ENCODE measurements at regions not wholly inside any gene's neighbourhood (a gene's known extent, or its start where the extent isn't known, plus 50 kb on each side); places are given as distances from the start of the nearest gene placed in this dataset.

- H3K4me2 ChIP-seq (ENCODE audit: low read depth, low read length, poor library complexity, severe bottlenecking) = no peak overlapping the region
- no peak overlapping the region for H3K27ac ChIP-seq (ENCODE audit: low read length)
- no peaks in the 10 kb centered on the region for H3K27me3 ChIP-seq (ENCODE audit: low read length)
- H3K4me3 ChIP-seq (ENCODE audit: low read length) = no peak overlapping the region
- DNase-seq = no peak
- H3K9me2 ChIP-seq (replicated peaks; ENCODE audit: insufficient read depth, low read length) = no peaks in the 10 kb centered on the region
- H3K4me1 ChIP-seq (ENCODE audit: low read length) = no peaks in the 10 kb centered on the region
- H3K9ac ChIP-seq (ENCODE audit: low read length) = no peak overlapping the region
- no peaks in the 10 kb centered on the region for H4K20me1 ChIP-seq (ENCODE audit: insufficient read depth, low read depth, low read length)
- no peak overlapping the region for H2AFZ ChIP-seq (ENCODE audit: low read length)
- H3K36me3 ChIP-seq (ENCODE audit: insufficient read depth, low read length) = no peaks in the 10 kb centered on the region
- no peaks in the 10 kb centered on the region for H3K9me3 ChIP-seq (ENCODE audit: low read length)
- no peaks in the 10 kb centered on the region for H3K79me2 ChIP-seq (ENCODE audit: low read length)
Measured at GRCh38 chr6:2503816-2504494, 246.8 kb downstream of the MYLK4 start.

DNA sequence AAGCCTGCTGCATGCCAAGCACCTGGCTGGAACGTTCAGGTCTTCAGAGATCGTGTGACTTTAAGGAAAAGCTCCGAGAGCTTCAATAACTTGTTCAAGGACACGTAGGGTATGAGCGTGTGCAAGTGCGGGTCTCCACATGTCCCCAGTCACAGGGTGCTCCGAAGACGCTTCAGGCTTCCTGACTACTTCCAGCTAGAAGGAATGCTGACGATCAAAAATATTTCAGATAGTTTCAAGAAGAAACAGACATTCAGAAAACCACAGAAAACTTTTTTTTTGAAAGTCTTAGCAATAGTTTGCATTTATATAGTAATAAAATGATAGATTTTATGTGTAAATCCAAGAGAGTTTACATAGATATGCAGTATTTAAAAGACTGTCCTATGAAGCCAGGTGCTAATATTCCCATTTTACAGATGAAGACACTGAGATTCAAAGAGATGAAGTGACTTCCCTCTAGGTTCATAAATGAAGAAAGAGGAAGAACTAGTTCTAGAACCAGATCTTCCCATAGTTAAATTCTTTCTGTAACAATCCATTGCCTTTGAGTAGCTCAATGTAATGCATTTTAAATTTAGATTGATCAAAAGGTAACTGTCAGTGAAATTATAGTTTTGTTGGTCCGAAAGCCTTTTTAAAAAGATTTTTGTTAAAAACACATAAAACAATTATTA, 247.6 kb downstream of the MYLK4 start:
- H3K4me2 ChIP-seq (ENCODE audit: low read depth, low read length, poor library complexity, severe bottlenecking) = no peak overlapping the region

DNA sequence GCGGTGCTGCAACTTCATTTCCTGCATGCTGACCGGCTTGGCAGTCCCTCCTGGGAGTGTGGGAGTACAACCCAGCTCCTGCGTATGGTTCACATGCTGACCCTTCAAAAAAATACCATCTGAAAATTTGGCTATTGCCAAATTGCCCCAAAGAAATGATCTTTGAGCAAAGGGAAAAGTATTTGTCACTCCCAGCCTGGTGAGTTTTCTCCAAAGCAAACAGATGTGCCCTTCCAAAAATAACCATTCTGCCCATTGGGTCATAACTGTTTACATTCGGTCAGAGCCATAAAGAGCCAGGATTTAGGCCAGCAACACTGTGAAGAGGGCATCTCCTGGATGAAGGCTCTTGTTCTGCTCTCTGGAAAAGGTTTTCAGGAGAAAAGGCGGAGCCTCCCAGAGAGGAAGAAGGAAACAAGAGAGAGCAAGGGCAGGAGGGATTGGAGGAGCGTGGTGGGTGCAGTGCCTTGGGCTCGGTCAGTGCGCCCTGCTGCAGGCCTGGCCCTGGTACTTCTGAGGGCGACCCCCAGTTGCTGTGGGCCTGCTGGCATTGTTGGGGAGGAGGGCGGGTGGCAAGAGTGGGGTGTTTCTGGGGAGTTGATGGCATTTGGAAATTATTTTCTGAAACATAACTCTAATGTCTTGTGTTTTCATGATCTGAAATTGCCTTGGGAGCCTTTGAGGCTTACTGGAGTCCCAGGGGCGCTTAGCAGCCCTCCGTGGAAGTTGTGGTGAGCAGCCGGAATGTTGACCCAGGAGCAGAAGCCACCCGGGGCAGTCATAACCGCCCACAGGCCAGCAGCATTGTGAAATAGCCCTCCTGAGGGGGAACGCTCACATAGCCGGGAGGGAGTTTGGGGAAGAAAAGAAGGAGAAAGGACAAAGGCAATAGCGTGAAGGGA, 248.4 kb downstream of the MYLK4 start:
- DNase-seq = no peak
- H3K27ac ChIP-seq (ENCODE audit: low read length) = no peak overlapping the region
- H2AFZ ChIP-seq (ENCODE audit: low read length) = no peak overlapping the region
- no peaks in the 10 kb centered on the region for H3K27me3 ChIP-seq (ENCODE audit: low read length)
- H3K4me1 ChIP-seq (ENCODE audit: low read length) = no peaks in the 10 kb centered on the region
- no peaks in the 10 kb centered on the region for H3K9me3 ChIP-seq (ENCODE audit: low read length)
- H3K9me2 ChIP-seq (replicated peaks; ENCODE audit: insufficient read depth, low read length) = no peaks in the 10 kb centered on the region
- no peaks in the 10 kb centered on the region for H4K20me1 ChIP-seq (ENCODE audit: insufficient read depth, low read depth, low read length)
- H3K9ac ChIP-seq (ENCODE audit: low read length) = no peak overlapping the region
- H3K4me3 ChIP-seq (ENCODE audit: low read length) = no peak overlapping the region
- H3K79me2 ChIP-seq (ENCODE audit: low read length) = no peaks in the 10 kb centered on the region
- H3K4me2 ChIP-seq (ENCODE audit: low read depth, low read length, poor library complexity, severe bottlenecking) = no peak overlapping the region
- H3K36me3 ChIP-seq (ENCODE audit: insufficient read depth, low read length) = no peaks in the 10 kb centered on the region

More for the DNA sequence above, 247.6 kb downstream of the MYLK4 start:
- Histone ChIP-seq H3K4me3 (ENCODE audit: low read length) (no peak overlapping the region), H3K9me2 (replicated peaks; ENCODE audit: insufficient read depth, low read length) (no peaks in the 10 kb centered on the region), H3K27ac (ENCODE audit: low read length) (no peak overlapping the region), H3K9me3 (ENCODE audit: low read length) (no peaks in the 10 kb centered on the region), H2AFZ (ENCODE audit: low read length) (no peak overlapping the region), H3K9ac (ENCODE audit: low read length) (no peak overlapping the region), H3K27me3 (ENCODE audit: low read length) (no peaks in the 10 kb centered on the region), H4K20me1 (ENCODE audit: insufficient read depth, low read depth, low read length) (no peaks in the 10 kb centered on the region), H3K4me1 (ENCODE audit: low read length) (no peaks in the 10 kb centered on the region), H3K79me2 (ENCODE audit: low read length) (no peaks in the 10 kb centered on the region), H3K36me3 (ENCODE audit: insufficient read depth, low read length) (no peaks in the 10 kb centered on the region)
- no peak for DNase-seq

GRCh38 chr6:2497922-2498623, 252.6 kb downstream of the MYLK4 start:
- no peaks in the 10 kb centered on the region for H3K79me2 ChIP-seq (ENCODE audit: low read length)
- no peak overlapping the region for H3K4me2 ChIP-seq (ENCODE audit: low read depth, low read length, poor library complexity, severe bottlenecking)
- H4K20me1 ChIP-seq (ENCODE audit: insufficient read depth, low read depth, low read length) = no peaks in the 10 kb centered on the region
- H3K4me3 ChIP-seq (ENCODE audit: low read length) = no peak overlapping the region
- no peaks in the 10 kb centered on the region for H3K27me3 ChIP-seq (ENCODE audit: low read length)
- no peaks in the 10 kb centered on the region for H3K36me3 ChIP-seq (ENCODE audit: insufficient read depth, low read length)
- DNase-seq = no peak
- no peak overlapping the region for H3K27ac ChIP-seq (ENCODE audit: low read length)
- H3K9ac ChIP-seq (ENCODE audit: low read length) = no peak overlapping the region
- H2AFZ ChIP-seq (ENCODE audit: low read length) = no peak overlapping the region
- no peaks in the 10 kb centered on the region for H3K4me1 ChIP-seq (ENCODE audit: low read length)
- H3K9me2 ChIP-seq (replicated peaks; ENCODE audit: insufficient read depth, low read length) = no peaks in the 10 kb centered on the region
- H3K9me3 ChIP-seq (ENCODE audit: low read length) = no peaks in the 10 kb centered on the region

GRCh38 chr6:2496291-2496690, 250.9 kb upstream of the GMDS start:
- no peak overlapping the region for H3K9ac ChIP-seq (ENCODE audit: low read length)

GRCh38 chr6:2492686-2493523, 247.5 kb upstream of the GMDS start:
- Histone ChIP-seq H3K4me3 (ENCODE audit: low read length) (no peak overlapping the region), H3K36me3 (ENCODE audit: insufficient read depth, low read length) (no peaks in the 10 kb centered on the region), H3K4me1 (ENCODE audit: low read length) (no peaks in the 10 kb centered on the region), H3K79me2 (ENCODE audit: low read length) (no peaks in the 10 kb centered on the region), H3K27me3 (ENCODE audit: low read length) (no peaks in the 10 kb centered on the region), H3K9me2 (replicated peaks; ENCODE audit: insufficient read depth, low read length) (no peaks in the 10 kb centered on the region), H3K27ac (ENCODE audit: low read length) (no peak overlapping the region), H4K20me1 (ENCODE audit: insufficient read depth, low read depth, low read length) (no peaks in the 10 kb centered on the region), H3K9me3 (ENCODE audit: low read length) (no peaks in the 10 kb centered on the region), H2AFZ (ENCODE audit: low read length) (no peak overlapping the region), H3K4me2 (ENCODE audit: low read depth, low read length, poor library complexity, severe bottlenecking) (no peak overlapping the region), H3K9ac (ENCODE audit: low read length) (no peak overlapping the region)
- no peak for DNase-seq

More at GRCh38 chr6:2496291-2496690, 250.9 kb upstream of the GMDS start:
- H3K4me1 ChIP-seq (ENCODE audit: low read length) = no peaks in the 10 kb centered on the region
- H3K9me2 ChIP-seq (replicated peaks; ENCODE audit: insufficient read depth, low read length) = no peaks in the 10 kb centered on the region
- H3K36me3 ChIP-seq (ENCODE audit: insufficient read depth, low read length) = no peaks in the 10 kb centered on the region
- no peak overlapping the region for H3K4me2 ChIP-seq (ENCODE audit: low read depth, low read length, poor library complexity, severe bottlenecking)
- H3K79me2 ChIP-seq (ENCODE audit: low read length) = no peaks in the 10 kb centered on the region
- H2AFZ ChIP-seq (ENCODE audit: low read length) = no peak overlapping the region
- no peaks in the 10 kb centered on the region for H4K20me1 ChIP-seq (ENCODE audit: insufficient read depth, low read depth, low read length)
- H3K27me3 ChIP-seq (ENCODE audit: low read length) = no peaks in the 10 kb centered on the region
- no peaks in the 10 kb centered on the region for H3K9me3 ChIP-seq (ENCODE audit: low read length)
- no peak for DNase-seq
- H3K4me3 ChIP-seq (ENCODE audit: low read length) = no peak overlapping the region
- no peak overlapping the region for H3K27ac ChIP-seq (ENCODE audit: low read length)

- Histone ChIP-seq H3K36me3 (ENCODE audit: insufficient read depth, low read length) (no peaks in the 10 kb centered on the region), H3K27me3 (ENCODE audit: low read length) (no peaks in the 10 kb centered on the region), H4K20me1 (ENCODE audit: insufficient read depth, low read depth, low read length) (no peaks in the 10 kb centered on the region), H3K4me3 (ENCODE audit: low read length) (no peak overlapping the region), H2AFZ (ENCODE audit: low read length) (no peak overlapping the region), H3K27ac (ENCODE audit: low read length) (no peak overlapping the region), H3K4me2 (ENCODE audit: low read depth, low read length, poor library complexity, severe bottlenecking) (no peak overlapping the region), H3K9ac (ENCODE audit: low read length) (no peak overlapping the region), H3K9me2 (replicated peaks; ENCODE audit: insufficient read depth, low read length) (no peaks in the 10 kb centered on the region), H3K4me1 (ENCODE audit: low read length) (no peaks in the 10 kb centered on the region), H3K79me2 (ENCODE audit: low read length) (no peaks in the 10 kb centered on the region), H3K9me3 (ENCODE audit: low read length) (no peaks in the 10 kb centered on the region)
- DNase-seq = no peak
Measured at GRCh38 chr6:2491137-2491536, 245.7 kb upstream of the GMDS start.
